GM13976 (cell line): ENCODE measurements at regions not wholly inside any gene's neighbourhood (a gene's known extent, or its start where the extent isn't known, plus 50 kb on each side); places are given as distances from the start of the nearest gene placed in this dataset.

Experiments used
- DNase-seq: peaks from one replicate; pipeline ENCODE4 v3.0.0; 2012; ENCODE audit warnings: low spot score
- in situ Hi-C: fragments of 300-500 bp; cut with MboI; formaldehyde crosslinking; loops from one replicate; pipeline ENCODE4 v1.12.0; 2022; ENCODE audit warnings: low sequenced_read_pairs, mixed read lengths, inconsistent platforms; ENCODE audit not compliant: unreplicated experiment
- TF ChIP-seq, protein P1 (sequence below): IDR thresholded peaks from 2 replicates; pipeline ENCODE4 v1.5.1; 2012; ENCODE audit warnings: borderline replicate concordance, mild to moderate bottlenecking; ENCODE audit not compliant: insufficient read depth; ENCODE audit errors: extremely low read depth, missing control alignments, control extremely low read depth

DNA sequence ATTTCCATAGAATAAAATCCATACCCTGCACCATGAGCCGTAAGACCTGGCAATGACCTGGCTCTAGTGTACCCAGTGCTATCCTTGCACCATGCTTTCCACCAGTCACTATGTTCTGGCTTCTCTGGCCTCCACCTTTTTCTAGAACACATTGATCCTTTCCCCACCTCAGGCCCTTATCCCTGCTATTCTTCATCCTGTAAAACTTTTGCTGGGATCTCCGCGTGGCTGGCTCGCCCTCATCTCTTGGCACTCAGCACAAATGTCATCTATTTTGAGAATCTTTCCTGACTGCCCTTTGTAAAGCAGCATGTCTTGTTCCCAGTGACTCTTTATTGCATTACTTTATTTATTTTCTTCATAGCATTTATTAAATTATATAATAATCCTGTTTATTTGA, 169.8 kb upstream of the B3GALT2 start:
- in situ Hi-C loops = no loop called here
- TF ChIP-seq, protein P1, sequence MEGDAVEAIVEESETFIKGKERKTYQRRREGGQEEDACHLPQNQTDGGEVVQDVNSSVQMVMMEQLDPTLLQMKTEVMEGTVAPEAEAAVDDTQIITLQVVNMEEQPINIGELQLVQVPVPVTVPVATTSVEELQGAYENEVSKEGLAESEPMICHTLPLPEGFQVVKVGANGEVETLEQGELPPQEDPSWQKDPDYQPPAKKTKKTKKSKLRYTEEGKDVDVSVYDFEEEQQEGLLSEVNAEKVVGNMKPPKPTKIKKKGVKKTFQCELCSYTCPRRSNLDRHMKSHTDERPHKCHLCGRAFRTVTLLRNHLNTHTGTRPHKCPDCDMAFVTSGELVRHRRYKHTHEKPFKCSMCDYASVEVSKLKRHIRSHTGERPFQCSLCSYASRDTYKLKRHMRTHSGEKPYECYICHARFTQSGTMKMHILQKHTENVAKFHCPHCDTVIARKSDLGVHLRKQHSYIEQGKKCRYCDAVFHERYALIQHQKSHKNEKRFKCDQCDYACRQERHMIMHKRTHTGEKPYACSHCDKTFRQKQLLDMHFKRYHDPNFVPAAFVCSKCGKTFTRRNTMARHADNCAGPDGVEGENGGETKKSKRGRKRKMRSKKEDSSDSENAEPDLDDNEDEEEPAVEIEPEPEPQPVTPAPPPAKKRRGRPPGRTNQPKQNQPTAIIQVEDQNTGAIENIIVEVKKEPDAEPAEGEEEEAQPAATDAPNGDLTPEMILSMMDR = no peak
- DNase-seq = no peak

DNA sequence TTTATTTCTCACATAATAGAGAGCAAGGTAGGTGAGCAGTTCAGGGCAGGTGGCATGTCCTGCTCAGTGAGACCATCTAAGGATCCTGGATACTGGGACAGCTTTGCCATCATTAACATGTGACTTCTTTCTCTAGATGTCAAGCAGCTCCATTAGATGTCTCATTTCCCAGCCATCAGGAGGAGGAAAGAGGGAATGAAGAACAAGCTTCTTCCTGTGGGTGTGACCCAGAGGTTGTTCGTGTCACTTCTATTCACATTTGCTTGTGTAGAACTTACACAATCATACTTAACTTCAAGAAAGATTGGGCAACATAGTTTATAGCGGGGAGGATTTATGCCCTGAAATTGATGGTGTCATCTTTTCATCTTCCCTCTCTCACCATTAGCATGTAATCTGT, 169.2 kb upstream of the B3GALT2 start:
- in situ Hi-C loops = no loop called here
- DNase-seq = no peak
- TF ChIP-seq, protein P1 = no peak

DNA sequence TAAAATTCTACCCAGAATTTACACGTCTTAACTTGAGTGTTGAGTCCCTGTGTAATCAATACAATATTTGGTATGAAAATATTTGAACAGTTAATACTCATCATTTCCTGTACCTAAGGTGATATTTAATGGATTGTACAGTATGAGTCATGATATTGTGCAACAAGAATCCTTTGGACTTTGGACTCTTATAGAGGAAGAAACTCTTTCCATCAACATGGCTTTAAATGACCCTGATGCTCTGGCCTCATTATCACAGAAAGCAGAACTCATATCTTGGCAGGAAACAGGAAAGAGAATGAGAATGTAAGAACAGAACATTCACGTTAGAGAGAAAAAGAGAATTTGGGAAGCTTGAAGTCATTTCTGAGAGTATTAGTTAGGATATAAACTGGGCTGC, 168.8 kb upstream of the B3GALT2 start:
- DNase-seq = no peak
- in situ Hi-C loops = no loop called here
- TF ChIP-seq, protein P1 = no peak

DNA sequence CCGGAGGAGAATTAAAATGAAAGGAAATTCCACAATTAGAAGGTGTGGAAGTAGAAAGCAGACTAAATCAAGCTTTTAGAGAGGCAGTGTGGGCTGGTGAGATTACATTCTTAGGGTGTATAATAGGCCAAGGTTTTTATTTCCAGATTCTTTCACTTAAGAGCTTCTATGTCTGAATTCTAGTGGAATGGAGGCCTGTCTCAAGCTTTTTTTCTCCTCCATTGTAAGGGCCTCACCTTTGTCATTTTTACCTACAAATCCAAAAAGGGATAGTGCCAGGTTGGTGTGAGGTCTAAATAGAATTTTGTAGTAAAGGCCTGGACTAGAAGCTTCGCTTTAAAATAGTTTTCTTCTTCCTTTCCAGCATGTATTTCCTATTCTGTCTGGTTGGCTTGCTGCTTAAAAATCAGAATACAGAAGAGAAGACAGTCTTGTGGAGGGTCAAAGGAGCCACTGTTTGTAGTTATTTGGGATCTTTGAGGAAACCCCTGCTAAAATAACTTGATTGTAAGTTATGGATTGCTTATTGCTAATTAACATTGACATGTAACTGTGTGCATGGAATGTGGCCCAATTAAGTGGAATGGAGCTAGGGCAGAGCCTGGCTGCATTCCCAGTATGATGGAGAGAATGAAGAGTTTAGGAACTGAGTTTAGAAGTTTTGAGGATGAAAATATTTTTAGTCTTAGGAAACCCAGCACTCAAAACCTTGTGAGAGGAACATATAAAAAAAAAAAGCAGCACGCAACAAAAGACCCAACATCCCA, 162.5 kb upstream of the B3GALT2 start:
- no peak for DNase-seq
- in situ Hi-C loops = no loop called here
- TF ChIP-seq, protein P1 = no peak

DNA sequence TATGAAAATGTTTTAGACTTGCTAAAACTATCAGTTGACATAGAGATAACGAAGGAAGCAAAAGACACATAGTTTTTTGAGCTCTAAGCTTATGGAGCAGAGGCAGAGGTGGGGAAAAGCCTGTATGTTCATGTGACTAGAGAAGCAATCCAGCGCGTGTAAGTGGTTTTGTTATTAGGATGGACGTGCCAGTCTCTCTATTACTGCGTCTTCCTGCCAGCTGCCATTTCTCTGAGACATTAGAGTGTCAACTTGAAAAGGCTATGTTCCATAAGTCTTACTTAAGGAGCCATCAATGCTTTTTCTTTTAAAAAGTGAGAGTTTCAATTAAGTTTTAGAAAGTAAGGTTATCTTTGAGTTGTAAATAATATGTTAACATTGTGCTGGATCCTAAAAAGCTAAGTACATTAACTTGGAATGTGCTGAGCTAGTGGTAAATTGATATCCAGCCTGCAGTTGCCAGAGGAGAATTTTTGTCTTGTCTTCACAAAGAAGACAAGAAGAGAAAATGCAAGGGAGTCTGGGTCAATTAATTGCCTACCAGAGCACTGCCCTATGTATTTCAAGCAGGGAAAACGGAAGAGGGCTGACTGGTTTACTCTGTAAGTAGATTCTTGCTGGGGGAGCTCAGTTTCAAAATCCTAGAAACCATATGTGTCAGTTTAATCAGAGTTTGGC, 161.8 kb upstream of the B3GALT2 start:
- in situ Hi-C loops = no loop called here

DNA sequence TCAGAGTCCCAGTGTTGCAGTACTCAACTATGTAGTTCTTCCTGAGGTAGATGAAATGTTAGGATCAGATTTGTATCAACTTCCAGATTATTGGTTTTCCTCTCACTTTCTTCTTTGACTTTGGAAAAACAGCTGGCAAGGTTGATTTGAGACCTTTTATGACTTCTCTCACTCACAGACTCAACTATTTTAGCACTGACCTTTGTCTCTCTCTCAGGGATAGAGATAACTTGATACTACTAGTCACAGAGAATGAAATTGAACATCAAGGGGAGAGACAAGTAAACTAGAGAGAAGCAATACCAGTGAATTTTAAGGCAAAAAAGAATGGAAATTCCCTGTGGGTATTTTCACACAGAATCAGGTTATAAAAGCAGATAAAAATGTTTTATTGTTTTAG, 159.7 kb upstream of the B3GALT2 start:
- TF ChIP-seq, protein P1 = no peak
- DNase-seq = no peak
- in situ Hi-C loops = no loop called here

More for the DNA sequence above, 161.8 kb upstream of the B3GALT2 start:
- DNase-seq = no peak
- TF ChIP-seq, protein P1 = no peak
